Naive thymus-derived CD4-positive, alpha-beta T cell (primary cell): ENCODE measurements at regions not wholly inside any gene's neighbourhood (a gene's known extent, or its start where the extent isn't known, plus 50 kb on each side); places are given as distances from the start of the nearest gene placed in this dataset.
A peak's percentile ranks its signal among the peaks of the same experiment; 100 is the strongest.

Experiments
- ATAC-seq: fragments of 150-1000 bp; cut with Tn5 transposase; 2 replicates; pipeline ENCODE4 v1.10.0; 2021; ENCODE audit warnings: mild to moderate bottlenecking, moderate library complexity
- CTCF ChIA-PET: fragments of 350-600 bp; sonication (Branson Sonifier 250); formaldehyde crosslinking; loops from one replicate; lab custom pipeline; 2021; ENCODE audit warnings: antibody characterized with exemption; lab: Charles Lee
- POLR2A ChIA-PET: fragments of 350-600 bp; sonication (Branson Sonifier 250); formaldehyde crosslinking; loops from one replicate; lab custom pipeline; 2021; ENCODE audit warnings: antibody characterized with exemption, inconsistent platforms; lab: Charles Lee
- DNase-seq, 9 donors: peaks; one replicate each; pipeline versions ENCODE4 v3.0.0 to v3.0.0-alpha.2; 2020 to 2022; ENCODE audit warnings: mixed read lengths in 1 of 9
- H3K27ac ChIP-seq: one replicate; pipeline ENCODE4 v1.7.0; 2013; ENCODE audit warnings: mild to moderate bottlenecking, low read depth, low read length, moderate library complexity
- H3K27me3 ChIP-seq, 2 donors: one replicate each; pipeline ENCODE4 v1.7.0; 2013; ENCODE audit warnings: low read length in 2 of 2, mild to moderate bottlenecking in 2 of 2, moderate library complexity in 2 of 2; ENCODE audit not compliant: control insufficient read depth in 2 of 2, insufficient read depth in 2 of 2
- H3K36me3 ChIP-seq, 3 experiments: 1 replicate in 2 of 3; 2 replicates in 1 of 3; pipeline ENCODE4 v1.7.0; 2013; ENCODE audit warnings: low read length in 3 of 3, mild to moderate bottlenecking in 3 of 3, moderate library complexity in 1 of 3; ENCODE audit not compliant: insufficient read depth in 3 of 3, control insufficient read depth in 2 of 3
- H3K4me1 ChIP-seq, 2 donors: one replicate each; pipeline ENCODE4 v1.7.0; 2013; ENCODE audit warnings: low read length in 2 of 2, mild to moderate bottlenecking in 2 of 2, moderate library complexity in 1 of 2; ENCODE audit not compliant: control insufficient read depth in 2 of 2, insufficient read depth in 2 of 2
- H3K4me3 ChIP-seq: 2 replicates; pipeline ENCODE4 v1.7.0; 2013; ENCODE audit warnings: mild to moderate bottlenecking, low read length
- H3K9me3 ChIP-seq, 3 experiments: 1 replicate in 2 of 3; 2 replicates in 1 of 3; pipeline ENCODE4 v1.7.0; 2013; ENCODE audit warnings: low read length in 3 of 3; ENCODE audit not compliant: control insufficient read depth in 2 of 3
- H3K27ac Mint-ChIP-seq, 9 donors: one replicate each; pipeline ENCODE4 v1.8.0; 2020 to 2022; ENCODE audit warnings: mixed read lengths in 9 of 9, mild to moderate bottlenecking in 8 of 9, moderate library complexity in 5 of 9, inconsistent platforms in 2 of 9
- H3K27me3 Mint-ChIP-seq, 5 donors: one replicate each; pipeline ENCODE4 v1.8.0; 2021 to 2022; ENCODE audit warnings: mixed read lengths in 5 of 5, mild to moderate bottlenecking in 1 of 5
- H3K36me3 Mint-ChIP-seq, 5 donors: one replicate each; pipeline ENCODE4 v1.8.0; 2020 to 2022; ENCODE audit warnings: mixed read lengths in 5 of 5, mild to moderate bottlenecking in 3 of 5, inconsistent platforms in 1 of 5
- H3K4me1 Mint-ChIP-seq, 7 donors: one replicate each; pipeline ENCODE4 v1.8.0; 2020 to 2022; ENCODE audit warnings: mixed read lengths in 7 of 7, mild to moderate bottlenecking in 3 of 7, inconsistent platforms in 1 of 7
- H3K4me3 Mint-ChIP-seq, 10 donors: one replicate each; pipeline ENCODE4 v1.8.0; 2020 to 2022; ENCODE audit warnings: mild to moderate bottlenecking in 10 of 10, mixed read lengths in 10 of 10, moderate library complexity in 6 of 10, inconsistent platforms in 2 of 10
- H3K9me3 Mint-ChIP-seq, 11 donors: one replicate each; pipeline ENCODE4 v1.8.0; 2020 to 2022; ENCODE audit warnings: mixed read lengths in 11 of 11, mild to moderate bottlenecking in 4 of 11, inconsistent platforms in 1 of 11, moderate library complexity in 1 of 11
- intact Hi-C, 2 donors: fragments of 100-400 bp; cut with micrococcal nuclease; formaldehyde crosslinking; loops; one replicate each; pipeline ENCODE4 v1.15.1; 2023

DNA sequence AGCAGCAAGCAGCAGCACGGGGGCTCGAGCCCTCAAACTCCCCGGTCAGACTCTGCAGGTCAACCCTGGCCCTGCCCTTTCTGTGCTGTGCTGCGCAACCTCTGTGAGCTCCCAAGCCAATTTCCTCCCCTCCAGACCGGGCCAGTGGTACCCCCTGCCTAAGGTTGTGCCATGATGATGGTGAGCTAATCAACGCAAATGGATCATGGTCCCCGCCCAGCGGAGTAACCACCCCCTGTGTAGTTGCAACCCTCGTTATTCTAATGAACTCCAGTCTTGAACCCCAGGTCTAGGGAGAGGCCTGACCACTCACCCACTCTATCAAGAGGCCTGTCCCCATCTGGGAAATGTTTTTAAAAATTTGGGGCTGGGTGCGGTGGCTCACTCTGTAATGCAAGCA lies 201.8 kb upstream of the FOXF1 start:
- ChIA-PET POLR2A (no interaction called here), CTCF (no interaction called here)

DNA sequence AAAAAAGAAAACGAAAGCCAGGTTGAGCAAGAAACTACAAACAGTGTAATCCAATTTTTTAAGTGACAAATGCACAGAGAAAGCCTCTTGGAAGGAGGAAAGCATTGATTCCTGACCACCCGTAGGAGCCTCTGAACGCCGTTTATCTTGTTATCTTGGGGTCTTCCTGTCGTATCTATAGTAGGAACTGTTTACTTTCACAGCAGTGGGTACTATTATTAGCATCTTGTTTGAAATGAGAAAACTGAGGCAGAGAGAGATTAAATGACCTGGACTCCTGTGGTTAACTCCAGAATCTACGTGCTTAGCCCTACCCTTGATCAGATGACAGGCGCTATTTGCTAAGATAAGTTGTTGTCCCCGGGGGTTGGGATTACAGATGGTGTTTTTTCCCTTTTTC lies 196.7 kb upstream of the FOXF1 start:
- H3K4me3 ChIP-seq: no peak overlapping the region
- H3K36me3 ChIP-seq: no peaks in the 10 kb centered on the region
- POLR2A ChIA-PET: no interaction called here
- CTCF ChIA-PET: no interaction called here
- H3K4me1 Mint-ChIP-seq: no peaks in the 10 kb centered on the region
- no peak overlapping the region for H3K27ac Mint-ChIP-seq
- H3K27me3 ChIP-seq: no peaks in the 10 kb centered on the region
- DNase-seq: no peak
- no peaks in the 10 kb centered on the region for H3K9me3 ChIP-seq
- H3K27me3 Mint-ChIP-seq: peaks cover 0 to 44% (median 4%) of the 10 kb centered on the region in 5 donors
- ATAC-seq: no peak
- no peak overlapping the region for H3K27ac ChIP-seq
- H3K4me3 Mint-ChIP-seq: no peak overlapping the region
- H3K9me3 Mint-ChIP-seq: peaks cover 0 to 3% (median 0%) of the 10 kb centered on the region in 11 donors
- H3K4me1 ChIP-seq: no peaks in the 10 kb centered on the region
- no peaks in the 10 kb centered on the region for H3K36me3 Mint-ChIP-seq
- intact Hi-C loops: no loop called here

More for the DNA sequence above, 201.8 kb upstream of the FOXF1 start:
- Mint-ChIP-seq H3K27ac (no peak overlapping the region), H3K9me3 (peaks cover 0 to 2% (median 0%) of the 10 kb centered on the region in 11 donors), H3K27me3 (peaks cover 4 to 52% (median 14%) of the 10 kb centered on the region in 5 donors), H3K4me1 (no peaks in the 10 kb centered on the region), H3K4me3 (no peak overlapping the region), H3K36me3 (no peaks in the 10 kb centered on the region)
- no peaks in the 10 kb centered on the region for H3K27me3 ChIP-seq
- H3K4me3 ChIP-seq: no peak overlapping the region
- H3K27ac ChIP-seq: no peak overlapping the region
- intact Hi-C loops: no loop called here
- no peaks in the 10 kb centered on the region for H3K9me3 ChIP-seq
- no peaks in the 10 kb centered on the region for H3K4me1 ChIP-seq
- no peaks in the 10 kb centered on the region for H3K36me3 ChIP-seq
- DNase-seq: no peak
- no peak for ATAC-seq

DNA sequence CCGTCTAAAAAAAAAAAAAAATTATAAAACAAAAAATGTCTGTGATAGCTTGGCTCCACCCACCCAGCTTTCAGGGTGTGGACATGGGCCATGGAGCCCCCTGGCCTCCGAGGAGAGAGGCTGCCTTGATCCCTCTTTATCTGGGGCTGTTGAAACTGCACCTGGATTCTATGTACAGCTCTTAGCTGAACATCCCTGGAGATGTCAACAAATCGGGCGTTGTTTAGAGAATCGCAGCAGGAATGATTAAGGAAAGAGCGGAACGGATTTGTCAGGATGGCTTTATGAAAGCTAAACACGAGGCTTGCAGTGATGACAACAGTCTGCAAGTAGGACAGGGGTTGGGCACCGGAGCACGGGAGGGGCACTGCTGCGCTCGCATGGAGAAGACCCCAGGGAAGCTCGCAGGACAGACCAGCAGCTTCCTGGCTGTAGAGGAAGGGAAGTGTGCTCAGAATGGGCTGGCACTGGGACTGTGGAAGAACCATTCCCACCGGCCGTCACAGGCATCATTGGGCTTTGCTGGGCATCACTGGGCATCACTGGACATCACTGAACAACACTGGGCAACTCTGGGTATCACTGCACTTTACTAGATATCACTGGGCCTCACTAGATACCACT lies 195.8 kb upstream of the FOXF1 start:
- POLR2A ChIA-PET: no interaction called here
- Mint-ChIP-seq H3K27me3 (peaks cover 0 to 42% (median 4%) of the 10 kb centered on the region in 5 donors), H3K36me3 (no peaks in the 10 kb centered on the region), H3K4me3 (no peak overlapping the region), H3K27ac (peak overlapping the region in 1 of 9 donors; percentile 77), H3K4me1 (no peaks in the 10 kb centered on the region), H3K9me3 (peaks cover 0 to 3% (median 0%) of the 10 kb centered on the region in 11 donors)
- ATAC-seq (no peak), DNase-seq (no peak)
- no peaks in the 10 kb centered on the region for H3K9me3 ChIP-seq
- no peaks in the 10 kb centered on the region for H3K36me3 ChIP-seq
- no peaks in the 10 kb centered on the region for H3K27me3 ChIP-seq
- intact Hi-C loops: no loop called here
- CTCF ChIA-PET: no interaction called here
- no peak overlapping the region for H3K4me3 ChIP-seq
- H3K27ac ChIP-seq: no peak overlapping the region
- no peaks in the 10 kb centered on the region for H3K4me1 ChIP-seq

DNA sequence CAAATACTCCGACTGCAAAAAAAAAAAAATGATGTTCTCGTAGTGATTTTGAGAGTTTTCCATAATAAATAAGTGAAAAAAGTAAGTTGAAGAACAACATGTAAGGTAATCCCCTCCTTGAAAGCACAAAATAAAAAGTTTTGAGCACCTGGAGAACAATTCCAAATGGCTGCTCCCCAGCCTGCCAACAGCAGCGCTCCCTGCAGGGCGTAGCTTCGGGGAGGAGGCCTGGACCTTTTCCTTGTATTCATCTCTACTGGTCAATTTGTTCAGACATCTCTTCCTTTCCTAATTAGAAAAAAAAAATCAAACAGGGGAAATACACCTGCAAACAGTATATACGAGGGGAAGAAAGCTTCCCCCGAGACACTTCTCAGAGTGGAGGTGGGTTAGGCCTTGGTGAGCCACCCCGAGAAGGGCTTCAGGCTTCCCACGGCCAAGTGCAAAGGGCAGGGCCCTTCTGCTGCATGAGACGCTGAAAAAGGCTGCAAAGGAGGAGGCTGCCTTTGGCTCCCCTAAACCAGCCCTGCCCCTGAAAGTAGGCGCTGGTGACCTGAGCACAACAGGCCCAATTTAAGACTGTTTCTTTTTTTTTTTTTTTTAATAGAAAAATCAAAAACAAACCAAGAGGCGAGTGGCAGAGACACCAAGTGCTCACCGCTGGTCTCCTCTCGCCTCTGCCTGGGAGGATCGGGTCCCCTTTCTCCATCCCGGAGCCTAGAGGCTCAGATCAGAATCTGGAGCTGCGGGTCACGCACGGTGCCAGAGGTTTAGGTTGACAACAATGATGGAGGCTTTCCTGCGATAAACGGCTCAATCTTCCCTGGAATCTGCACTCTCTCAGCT lies 193.1 kb upstream of the FOXF1 start:
- Histone ChIP-seq H3K36me3 (no peaks in the 10 kb centered on the region), H3K27me3 (no peaks in the 10 kb centered on the region), H3K27ac (no peak overlapping the region), H3K9me3 (no peaks in the 10 kb centered on the region), H3K4me1 (no peaks in the 10 kb centered on the region), H3K4me3 (no peak overlapping the region)
- POLR2A ChIA-PET: no interaction called here
- CTCF ChIA-PET: no interaction called here
- DNase-seq (peak in 5 of 9 donors; percentile 13 to 60 (median 42)), ATAC-seq (peak; percentile 38)
- Mint-ChIP-seq H3K4me1 (no peaks in the 10 kb centered on the region), H3K27me3 (peaks cover 0 to 35% (median 2%) of the 10 kb centered on the region in 5 donors), H3K4me3 (no peak overlapping the region), H3K9me3 (peaks cover 0 to 5% (median 0%) of the 10 kb centered on the region in 11 donors), H3K36me3 (no peaks in the 10 kb centered on the region), H3K27ac (peak overlapping the region in 2 of 9 donors; percentile 25 to 80)
- intact Hi-C loops: no loop called here

DNA sequence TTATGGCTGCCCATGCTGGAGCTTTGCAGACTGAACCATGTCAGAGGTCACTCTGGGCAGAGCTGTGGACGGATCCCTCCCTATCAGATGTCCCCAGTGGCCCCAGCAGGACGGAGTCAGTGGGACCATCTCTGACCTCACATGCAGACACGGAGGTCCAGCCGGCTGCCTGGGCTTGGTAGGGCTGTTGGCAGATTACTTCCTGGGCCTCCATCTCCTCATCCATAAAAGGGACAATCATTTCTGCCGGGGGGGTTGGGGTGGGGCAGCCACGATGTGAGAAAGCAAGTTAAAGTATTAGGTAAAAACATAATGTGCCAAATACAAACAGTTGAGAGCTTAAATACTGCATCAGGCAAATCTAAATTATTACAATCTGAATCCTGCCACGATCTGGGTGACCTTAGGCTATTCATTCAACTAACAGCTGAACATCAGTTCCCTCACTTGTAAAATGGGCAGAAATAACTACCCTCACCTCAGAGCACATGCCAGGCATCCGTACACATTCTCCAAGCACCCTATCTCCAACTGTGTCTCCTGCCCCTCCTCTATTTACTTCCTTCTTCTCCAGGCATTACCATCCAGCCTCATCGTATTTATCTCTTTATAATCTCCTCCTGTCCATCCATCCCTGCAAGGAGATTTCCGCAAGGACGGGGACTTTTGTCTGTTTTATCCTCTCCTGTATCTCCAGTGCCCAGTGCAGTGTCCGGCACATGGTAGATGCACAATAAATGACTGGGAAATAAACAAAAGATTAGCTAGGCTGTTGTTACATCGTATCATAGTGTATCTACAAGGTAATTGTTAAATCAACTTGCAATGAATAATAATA lies 192.3 kb upstream of the FOXF1 start:
- POLR2A ChIA-PET: no interaction called here
- peaks cover 0 to 38% (median 5%) of the 10 kb centered on the region in 5 donors for H3K27me3 Mint-ChIP-seq
- Histone ChIP-seq H3K4me1 (no peaks in the 10 kb centered on the region), H3K4me3 (no peak overlapping the region), H3K9me3 (no peaks in the 10 kb centered on the region), H3K27me3 (no peaks in the 10 kb centered on the region), H3K27ac (no peak overlapping the region), H3K36me3 (no peaks in the 10 kb centered on the region)
- H3K36me3 Mint-ChIP-seq: no peaks in the 10 kb centered on the region
- H3K9me3 Mint-ChIP-seq: peaks cover 0 to 5% (median 0%) of the 10 kb centered on the region in 11 donors
- peak; percentile 26 for ATAC-seq
- H3K27ac Mint-ChIP-seq: peak overlapping the region in 6 of 9 donors; percentile 53 to 90 (median 78)
- H3K4me3 Mint-ChIP-seq: peak overlapping the region in 2 of 10 donors; percentile 30 to 53
- no peaks in the 10 kb centered on the region for H3K4me1 Mint-ChIP-seq
- CTCF ChIA-PET: interaction anchor here (0.7 kb wide), 1 partner anchor 520 kb away, joined by 3 read pairs; no protein-coding TSS in a partner anchor
- peak in 3 of 9 donors; percentile 19 to 35 (median 29) for DNase-seq
- intact Hi-C loops: no loop called here

DNA sequence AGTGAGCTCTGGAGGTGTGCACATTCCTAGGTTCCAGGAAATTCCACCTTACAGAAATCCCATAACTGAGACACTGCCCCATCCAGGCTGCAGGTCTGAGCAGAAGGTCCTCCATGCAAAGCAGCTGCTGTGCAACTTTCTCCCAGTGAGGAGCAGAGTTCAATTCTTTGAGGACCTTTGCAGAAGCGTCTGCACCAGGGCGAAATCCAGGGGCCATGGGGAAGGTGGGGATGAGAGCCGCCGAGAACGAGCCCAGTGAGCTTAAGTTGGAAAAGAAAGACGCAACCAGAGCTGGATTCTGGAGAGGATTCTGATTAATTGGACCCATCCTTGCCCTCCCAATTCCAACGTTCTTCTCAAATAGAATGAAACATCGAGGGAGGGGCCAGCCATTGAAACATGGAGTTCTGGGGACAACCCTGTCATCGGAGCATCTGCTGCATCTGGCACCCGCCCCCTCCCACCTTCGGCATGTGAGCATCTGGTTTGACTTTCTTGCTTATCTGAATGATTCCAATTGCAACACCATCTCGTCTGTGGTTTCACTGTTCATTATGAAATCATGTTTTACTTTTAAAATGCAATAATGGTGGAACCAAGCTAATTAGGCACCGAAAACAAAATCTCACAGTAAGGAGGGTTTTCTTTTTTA lies 190.6 kb upstream of the FOXF1 start:
- ATAC-seq: no peak
- Mint-ChIP-seq H3K4me3 (no peak overlapping the region), H3K27ac (peak overlapping the region in 4 of 9 donors; percentile 51 to 79 (median 66)), H3K9me3 (peaks cover 0 to 5% (median 0%) of the 10 kb centered on the region in 11 donors), H3K36me3 (no peaks in the 10 kb centered on the region), H3K4me1 (no peaks in the 10 kb centered on the region), H3K27me3 (peaks cover 0 to 33% (median 5%) of the 10 kb centered on the region in 5 donors)
- H3K4me3 ChIP-seq: no peak overlapping the region
- peak in 3 of 9 donors; percentile 7 to 38 (median 15) for DNase-seq
- no peaks in the 10 kb centered on the region for H3K36me3 ChIP-seq
- H3K27me3 ChIP-seq: no peaks in the 10 kb centered on the region
- ChIA-PET CTCF (interaction anchor here (0.7 kb wide), 1 partner anchor 288 kb away, joined by 3 read pairs; no protein-coding TSS in a partner anchor), POLR2A (no interaction called here)
- intact Hi-C loops: no loop called here
- H3K9me3 ChIP-seq: no peaks in the 10 kb centered on the region
- no peak overlapping the region for H3K27ac ChIP-seq
- H3K4me1 ChIP-seq: no peaks in the 10 kb centered on the region
